ENCODE measurements at regions not wholly inside any gene's neighbourhood (a gene's known extent, or its start where the extent isn't known, plus 50 kb on each side); places are given as distances from the start of the nearest gene placed in this dataset.

DNA sequence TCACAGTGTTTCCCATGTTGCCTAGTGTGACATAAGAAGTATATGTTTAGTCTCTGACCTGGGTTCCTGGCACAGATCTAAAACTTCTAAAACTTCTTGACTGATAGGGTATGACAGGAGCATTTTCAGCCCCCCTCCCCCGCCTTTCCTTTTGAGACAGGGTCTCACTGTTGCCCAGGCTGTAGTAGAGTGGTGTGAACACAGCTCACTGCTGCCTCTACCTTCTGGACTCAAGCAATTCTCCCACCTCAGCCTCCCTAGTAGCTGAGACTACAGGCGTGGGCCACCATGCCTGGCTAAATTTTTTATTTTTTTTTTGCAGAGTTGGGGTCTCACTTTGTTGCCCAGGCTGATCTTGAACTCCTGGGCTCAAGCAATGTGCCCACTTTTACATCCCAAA is 421.1 kb upstream of the RGS6 start:
- TF ChIP-seq POLR2A (IDR thresholded peaks at IDR 0.05), result no peak
- TF ChIP-seq, protein P1, sequence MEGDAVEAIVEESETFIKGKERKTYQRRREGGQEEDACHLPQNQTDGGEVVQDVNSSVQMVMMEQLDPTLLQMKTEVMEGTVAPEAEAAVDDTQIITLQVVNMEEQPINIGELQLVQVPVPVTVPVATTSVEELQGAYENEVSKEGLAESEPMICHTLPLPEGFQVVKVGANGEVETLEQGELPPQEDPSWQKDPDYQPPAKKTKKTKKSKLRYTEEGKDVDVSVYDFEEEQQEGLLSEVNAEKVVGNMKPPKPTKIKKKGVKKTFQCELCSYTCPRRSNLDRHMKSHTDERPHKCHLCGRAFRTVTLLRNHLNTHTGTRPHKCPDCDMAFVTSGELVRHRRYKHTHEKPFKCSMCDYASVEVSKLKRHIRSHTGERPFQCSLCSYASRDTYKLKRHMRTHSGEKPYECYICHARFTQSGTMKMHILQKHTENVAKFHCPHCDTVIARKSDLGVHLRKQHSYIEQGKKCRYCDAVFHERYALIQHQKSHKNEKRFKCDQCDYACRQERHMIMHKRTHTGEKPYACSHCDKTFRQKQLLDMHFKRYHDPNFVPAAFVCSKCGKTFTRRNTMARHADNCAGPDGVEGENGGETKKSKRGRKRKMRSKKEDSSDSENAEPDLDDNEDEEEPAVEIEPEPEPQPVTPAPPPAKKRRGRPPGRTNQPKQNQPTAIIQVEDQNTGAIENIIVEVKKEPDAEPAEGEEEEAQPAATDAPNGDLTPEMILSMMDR (IDR thresholded peaks at IDR 0.05), result no peak

All from uterus (tissue), 2 donors.